Stomach (tissue), 4 donors: ENCODE measurements at regions not wholly inside any gene's neighbourhood (a gene's known extent, or its start where the extent isn't known, plus 50 kb on each side); places are given as distances from the start of the nearest gene placed in this dataset.

ENCODE experiments used
- EP300 ChIP-seq: sonication (generic); formaldehyde crosslinking; IDR thresholded peaks from one replicate; pipeline ENCODE4 v1.6.1; 2017; ENCODE audit warnings: antibody characterized with exemption
- POLR2A ChIP-seq, 4 donors: fragments of 450-650 bp; IDR thresholded peaks; one replicate each; pipeline ENCODE4 v1.6.1; 2016; ENCODE audit warnings: antibody characterized with exemption in 4 of 4, control low read depth in 2 of 4, mild to moderate bottlenecking in 1 of 4, moderate library complexity in 1 of 4
- POLR2AphosphoS5 ChIP-seq, 3 donors: sonication (generic); formaldehyde crosslinking; IDR thresholded peaks; one replicate each; pipeline ENCODE4 v1.6.1; 2016; ENCODE audit warnings: antibody characterized with exemption in 3 of 3
- TF ChIP-seq, protein P1 (sequence below), 7 experiments: fragments of 450-650 bp in 4 of 7; fragments of 200-600 bp in 3 of 7; sonication (generic) in 3 of 7; IDR thresholded peaks; one replicate each; pipeline ENCODE4 v1.5.1; 2016 to 2019; ENCODE audit warnings: antibody characterized with exemption in 7 of 7, control low read depth in 2 of 7, mild to moderate bottlenecking in 1 of 7

- TF ChIP-seq, protein P1, sequence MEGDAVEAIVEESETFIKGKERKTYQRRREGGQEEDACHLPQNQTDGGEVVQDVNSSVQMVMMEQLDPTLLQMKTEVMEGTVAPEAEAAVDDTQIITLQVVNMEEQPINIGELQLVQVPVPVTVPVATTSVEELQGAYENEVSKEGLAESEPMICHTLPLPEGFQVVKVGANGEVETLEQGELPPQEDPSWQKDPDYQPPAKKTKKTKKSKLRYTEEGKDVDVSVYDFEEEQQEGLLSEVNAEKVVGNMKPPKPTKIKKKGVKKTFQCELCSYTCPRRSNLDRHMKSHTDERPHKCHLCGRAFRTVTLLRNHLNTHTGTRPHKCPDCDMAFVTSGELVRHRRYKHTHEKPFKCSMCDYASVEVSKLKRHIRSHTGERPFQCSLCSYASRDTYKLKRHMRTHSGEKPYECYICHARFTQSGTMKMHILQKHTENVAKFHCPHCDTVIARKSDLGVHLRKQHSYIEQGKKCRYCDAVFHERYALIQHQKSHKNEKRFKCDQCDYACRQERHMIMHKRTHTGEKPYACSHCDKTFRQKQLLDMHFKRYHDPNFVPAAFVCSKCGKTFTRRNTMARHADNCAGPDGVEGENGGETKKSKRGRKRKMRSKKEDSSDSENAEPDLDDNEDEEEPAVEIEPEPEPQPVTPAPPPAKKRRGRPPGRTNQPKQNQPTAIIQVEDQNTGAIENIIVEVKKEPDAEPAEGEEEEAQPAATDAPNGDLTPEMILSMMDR (IDR thresholded peaks at IDR 0.05): no peak
- TF ChIP-seq POLR2A (IDR thresholded peaks at IDR 0.05) (no peak), POLR2AphosphoS5 (IDR thresholded peaks at IDR 0.05) (no peak), EP300 (no peak)
Observed at GRCh38 chr6:113585246-113585645, 271.9 kb upstream of the MARCKS start.
